CD4-positive, alpha-beta T cell (primary cell): ENCODE measurements at regions not wholly inside any gene's neighbourhood (a gene's known extent, or its start where the extent isn't known, plus 50 kb on each side); places are given as distances from the start of the nearest gene placed in this dataset.

Experiments used
- ATAC-seq: fragments of 200-7000 bp; cut with Tn5 transposase; one replicate; pipeline ENCODE4 v1.10.0; 2022; ENCODE audit warnings: mild to moderate bottlenecking; ENCODE audit not compliant: poor library complexity
- CTCF ChIA-PET: fragments of 350-600 bp; sonication (Branson Sonifier 250); formaldehyde crosslinking; loops from one replicate; lab custom pipeline; 2021; ENCODE audit warnings: antibody characterized with exemption, inconsistent platforms; lab: Charles Lee
- POLR2A ChIA-PET: fragments of 350-600 bp; sonication (Branson Sonifier 250); formaldehyde crosslinking; loops from one replicate; lab custom pipeline; 2021; ENCODE audit warnings: antibody characterized with exemption, inconsistent platforms; lab: Charles Lee
- DNase-seq, 14 experiments: peaks; one replicate each; pipeline ENCODE4 v3.0.0-alpha.2; 2013 to 2020; ENCODE audit warnings: mixed read lengths in 2 of 14
- H3K27ac ChIP-seq, 2 donors: one replicate each; pipeline versions ENCODE4 v1.5.1 to v1.7.0; 2013; ENCODE audit warnings: low read length in 2 of 2, low read depth in 1 of 2, mild to moderate bottlenecking in 1 of 2
- H3K27me3 ChIP-seq, 2 experiments: 1 replicate in 1 of 2; 2 replicates in 1 of 2; pipeline versions ENCODE4 v1.6.1 to v1.7.0; 2013; ENCODE audit warnings: low read length in 2 of 2, control low read depth in 1 of 2, mild to moderate bottlenecking in 1 of 2, moderate library complexity in 1 of 2; ENCODE audit not compliant: insufficient read depth in 2 of 2, control insufficient read depth in 1 of 2
- H3K36me3 ChIP-seq: one replicate; pipeline ENCODE4 v1.6.1; 2013; ENCODE audit warnings: low read length, control low read depth; ENCODE audit not compliant: insufficient read depth
- H3K4me1 ChIP-seq: one replicate; pipeline ENCODE4 v1.6.1; 2013; ENCODE audit warnings: low read length, control low read depth; ENCODE audit not compliant: insufficient read depth
- H3K4me3 ChIP-seq: one replicate; pipeline ENCODE4 v1.5.1; 2013; ENCODE audit warnings: mild to moderate bottlenecking, low read length, moderate library complexity
- H3K9me3 ChIP-seq, 2 experiments: 1 replicate in 1 of 2; 2 replicates in 1 of 2; pipeline versions ENCODE4 v1.6.1 to v1.7.0; 2013; ENCODE audit warnings: low read length in 2 of 2, mild to moderate bottlenecking in 2 of 2, control low read depth in 1 of 2, moderate library complexity in 1 of 2; ENCODE audit not compliant: control insufficient read depth in 1 of 2, insufficient read depth in 1 of 2
- H3K27ac Mint-ChIP-seq: one replicate; pipeline ENCODE4 v1.8.0; 2020; ENCODE audit warnings: mixed read lengths
- H3K27me3 Mint-ChIP-seq: one replicate; pipeline ENCODE4 v1.8.0; 2021; ENCODE audit warnings: mixed read lengths
- H3K36me3 Mint-ChIP-seq: one replicate; pipeline ENCODE4 v1.8.0; 2021; ENCODE audit warnings: low read depth, mixed read lengths
- H3K4me1 Mint-ChIP-seq: one replicate; pipeline ENCODE4 v1.8.0; 2021; ENCODE audit warnings: low read depth, mixed read lengths
- H3K4me3 Mint-ChIP-seq: one replicate; pipeline ENCODE4 v1.8.0; 2020; ENCODE audit warnings: mild to moderate bottlenecking, mixed read lengths
- H3K9me3 Mint-ChIP-seq: one replicate; pipeline ENCODE4 v1.8.0; 2020; ENCODE audit warnings: mixed read lengths
- intact Hi-C, 2 experiments: fragments of 100-400 bp; cut with DNase I in 1 of 2; cut with micrococcal nuclease in 1 of 2; formaldehyde crosslinking; loops; one replicate each; pipeline versions ENCODE4 v1.15.1 to v1.9.0; 2023 to 2025; cut with DNase I, micrococcal nuclease
- TF ChIP-seq, protein P1 (sequence below): fragments of 200-600 bp; IDR thresholded peaks from one replicate; pipeline ENCODE4 v1.8.0; 2022; ENCODE audit warnings: antibody characterized with exemption, mild to moderate bottlenecking

DNA sequence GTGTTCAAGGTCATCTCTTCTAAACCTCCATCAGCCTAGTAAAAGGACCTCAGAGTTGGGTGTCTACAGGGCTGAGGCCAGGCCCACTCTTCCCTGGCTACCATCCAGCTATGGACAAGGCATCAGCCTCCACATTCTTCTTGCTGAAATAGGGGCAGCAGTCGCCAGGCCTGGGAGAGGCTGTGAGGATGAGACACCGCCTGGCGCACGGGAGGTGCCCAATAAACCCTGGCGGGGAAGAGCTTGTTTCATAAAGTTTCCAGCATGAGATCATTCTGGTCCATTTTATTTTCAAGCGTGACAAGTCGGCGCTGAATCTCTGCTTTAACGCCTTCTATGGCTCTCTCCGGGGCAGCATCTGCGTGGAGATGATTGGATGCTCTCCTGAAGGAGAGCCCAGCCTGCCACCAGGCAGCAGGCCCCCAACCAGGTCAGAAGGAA, 153.4 kb downstream of the OLFM1 start:
- Histone ChIP-seq H3K4me1 (no peaks in the 10 kb centered on the region), H3K4me3 (no peak overlapping the region), H3K27me3 (peaks cover 0 to 4% of the 10 kb centered on the region in 2 experiments), H3K36me3 (no peaks in the 10 kb centered on the region), H3K9me3 (peaks cover 0 to 16% of the 10 kb centered on the region in 2 experiments), H3K27ac (no peak overlapping the region)
- ATAC-seq (no peak), DNase-seq (no peak)
- Mint-ChIP-seq H3K4me3 (no peak overlapping the region), H3K27me3 (peaks cover 5% of the 10 kb centered on the region), H3K9me3 (no peaks in the 10 kb centered on the region), H3K36me3 (no peaks in the 10 kb centered on the region), H3K27ac (no peak overlapping the region), H3K4me1 (no peaks in the 10 kb centered on the region)
- ChIA-PET CTCF (no interaction called here), POLR2A (no interaction called here)
- TF ChIP-seq, protein P1, sequence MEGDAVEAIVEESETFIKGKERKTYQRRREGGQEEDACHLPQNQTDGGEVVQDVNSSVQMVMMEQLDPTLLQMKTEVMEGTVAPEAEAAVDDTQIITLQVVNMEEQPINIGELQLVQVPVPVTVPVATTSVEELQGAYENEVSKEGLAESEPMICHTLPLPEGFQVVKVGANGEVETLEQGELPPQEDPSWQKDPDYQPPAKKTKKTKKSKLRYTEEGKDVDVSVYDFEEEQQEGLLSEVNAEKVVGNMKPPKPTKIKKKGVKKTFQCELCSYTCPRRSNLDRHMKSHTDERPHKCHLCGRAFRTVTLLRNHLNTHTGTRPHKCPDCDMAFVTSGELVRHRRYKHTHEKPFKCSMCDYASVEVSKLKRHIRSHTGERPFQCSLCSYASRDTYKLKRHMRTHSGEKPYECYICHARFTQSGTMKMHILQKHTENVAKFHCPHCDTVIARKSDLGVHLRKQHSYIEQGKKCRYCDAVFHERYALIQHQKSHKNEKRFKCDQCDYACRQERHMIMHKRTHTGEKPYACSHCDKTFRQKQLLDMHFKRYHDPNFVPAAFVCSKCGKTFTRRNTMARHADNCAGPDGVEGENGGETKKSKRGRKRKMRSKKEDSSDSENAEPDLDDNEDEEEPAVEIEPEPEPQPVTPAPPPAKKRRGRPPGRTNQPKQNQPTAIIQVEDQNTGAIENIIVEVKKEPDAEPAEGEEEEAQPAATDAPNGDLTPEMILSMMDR: no peak
- intact Hi-C loops: no loop called here

DNA sequence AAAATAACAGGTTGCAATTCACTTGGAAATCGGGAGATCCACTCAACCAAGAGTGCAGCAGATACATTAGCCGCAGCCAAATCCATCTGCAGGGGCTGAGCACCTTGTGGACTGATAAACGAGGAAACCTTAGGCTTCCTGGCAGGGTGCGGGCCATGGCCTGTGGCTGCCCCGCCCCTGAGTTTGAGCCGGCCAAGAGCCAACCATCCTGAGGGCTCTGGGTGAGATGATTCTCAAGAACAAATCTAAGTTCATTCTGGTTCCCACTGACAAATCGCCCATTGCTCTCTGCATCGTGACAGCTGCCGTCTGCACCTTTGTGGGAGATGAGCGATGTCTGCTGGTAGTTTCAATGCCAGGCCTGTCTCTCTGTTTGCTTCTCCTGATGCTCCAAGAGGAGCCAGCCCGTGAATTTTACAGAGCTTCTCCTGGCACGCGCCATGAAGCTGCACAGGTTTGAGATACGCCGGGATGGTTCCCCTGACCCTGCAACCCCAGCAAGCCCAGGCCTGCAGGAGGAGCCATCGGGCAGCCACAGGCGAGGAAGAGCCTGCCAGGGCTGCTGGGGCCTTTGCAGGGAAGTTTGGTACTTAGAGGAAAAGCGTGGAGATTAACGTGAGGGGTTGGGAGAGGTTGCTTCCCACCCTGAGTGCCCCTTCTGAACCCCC, 154.0 kb downstream of the OLFM1 start:
- Histone ChIP-seq H3K4me3 (no peak overlapping the region), H3K9me3 (peaks cover 0 to 16% of the 10 kb centered on the region in 2 experiments), H3K27me3 (peaks cover 0 to 4% of the 10 kb centered on the region in 2 experiments), H3K27ac (no peak overlapping the region), H3K36me3 (no peaks in the 10 kb centered on the region), H3K4me1 (no peaks in the 10 kb centered on the region)
- H3K27me3 Mint-ChIP-seq: peaks cover 11% of the 10 kb centered on the region
- H3K9me3 Mint-ChIP-seq: no peaks in the 10 kb centered on the region
- ChIA-PET POLR2A (no interaction called here), CTCF (no interaction called here)
- intact Hi-C loops: no loop called here
- H3K4me1 Mint-ChIP-seq: no peaks in the 10 kb centered on the region
- DNase-seq (no peak), ATAC-seq (no peak)
- TF ChIP-seq, protein P1: no peak
- H3K4me3 Mint-ChIP-seq: no peak overlapping the region
- no peak overlapping the region for H3K27ac Mint-ChIP-seq
- no peaks in the 10 kb centered on the region for H3K36me3 Mint-ChIP-seq

DNA sequence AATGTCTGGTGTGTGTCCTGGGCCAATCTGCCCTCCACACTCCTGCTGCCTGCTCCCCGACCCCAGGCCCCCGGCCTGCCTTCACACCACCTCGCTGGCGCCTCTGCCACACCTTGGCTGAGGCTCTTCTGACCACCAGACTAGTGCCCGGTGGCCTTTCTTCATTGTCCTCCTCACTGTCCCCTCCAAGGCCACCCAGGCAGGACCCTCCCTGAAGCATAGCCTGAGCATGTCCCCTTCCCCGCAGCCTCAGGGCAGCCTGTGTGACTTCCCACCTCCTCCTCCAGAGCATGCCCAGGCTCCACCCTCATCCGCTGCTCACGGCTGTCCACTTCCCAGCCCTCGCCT, 154.6 kb downstream of the OLFM1 start:
- CTCF ChIA-PET: no interaction called here
- peaks cover 0 to 4% of the 10 kb centered on the region in 2 experiments for H3K27me3 ChIP-seq
- no peak overlapping the region for H3K27ac ChIP-seq
- H3K9me3 ChIP-seq: peaks cover 0 to 16% of the 10 kb centered on the region in 2 experiments
- no peak overlapping the region for H3K4me3 Mint-ChIP-seq
- peaks cover 12% of the 10 kb centered on the region for H3K27me3 Mint-ChIP-seq
- no peaks in the 10 kb centered on the region for H3K4me1 Mint-ChIP-seq
- H3K36me3 Mint-ChIP-seq: no peaks in the 10 kb centered on the region
- H3K36me3 ChIP-seq: no peaks in the 10 kb centered on the region
- H3K4me3 ChIP-seq: no peak overlapping the region
- POLR2A ChIA-PET: no interaction called here
- intact Hi-C loops: no loop called here
- no peaks in the 10 kb centered on the region for H3K9me3 Mint-ChIP-seq
- ATAC-seq (no peak), DNase-seq (peak in 1 of 14 experiments; percentile 1)
- H3K4me1 ChIP-seq: no peaks in the 10 kb centered on the region
- TF ChIP-seq, protein P1: no peak
- H3K27ac Mint-ChIP-seq: no peak overlapping the region
